HG02973 (cell line): ENCODE measurements at regions not wholly inside any gene's neighbourhood (a gene's known extent, or its start where the extent isn't known, plus 50 kb on each side); places are given as distances from the start of the nearest gene placed in this dataset.
A peak's percentile ranks its signal among the peaks of the same experiment; 100 is the strongest.

Source experiments
- ATAC-seq: cut with Tn5 transposase; IDR thresholded peaks from one replicate; pipeline ENCODE4 v1.9.1; 2021; ENCODE audit warnings: moderate library complexity; ENCODE audit not compliant: unreplicated experiment

DNA sequence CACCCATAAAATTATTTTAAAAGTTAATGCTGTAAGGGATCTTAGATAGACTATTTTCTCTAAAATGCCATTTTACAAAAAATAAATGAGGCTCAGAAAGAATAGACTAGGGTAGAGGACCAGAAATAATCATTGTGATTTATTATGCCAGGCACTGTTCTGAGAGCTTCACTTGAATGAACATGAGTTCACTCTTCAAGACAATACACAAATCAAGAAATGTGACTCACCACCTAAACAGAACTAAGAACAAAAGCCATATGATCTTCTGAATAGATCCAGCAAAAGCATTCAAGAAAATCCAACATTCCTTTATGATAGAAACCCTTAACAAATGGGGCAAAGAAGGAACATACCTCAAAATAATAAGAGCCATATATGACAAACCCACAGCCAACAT is 582.0 kb downstream of the PKHD1 start:
- no peak for ATAC-seq

DNA sequence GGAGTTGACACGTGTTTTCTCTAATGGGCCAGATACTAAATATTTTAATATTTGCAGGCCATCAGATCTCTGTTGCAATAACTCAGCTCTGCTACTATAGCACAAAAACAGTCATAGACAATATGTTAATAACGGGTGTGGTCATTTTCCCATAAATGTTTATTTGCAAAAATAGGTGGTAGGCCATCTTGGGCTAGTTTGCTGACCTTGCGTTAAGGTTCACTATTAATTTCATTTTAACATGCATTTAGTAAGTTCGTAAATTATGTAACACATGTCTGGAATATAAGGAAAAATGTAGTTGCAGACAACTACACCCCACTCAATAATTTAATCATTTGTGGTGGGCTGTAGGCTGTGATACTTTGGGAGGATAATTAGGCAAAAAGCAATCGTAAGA is 577.8 kb downstream of the PKHD1 start:
- ATAC-seq, result no peak

DNA sequence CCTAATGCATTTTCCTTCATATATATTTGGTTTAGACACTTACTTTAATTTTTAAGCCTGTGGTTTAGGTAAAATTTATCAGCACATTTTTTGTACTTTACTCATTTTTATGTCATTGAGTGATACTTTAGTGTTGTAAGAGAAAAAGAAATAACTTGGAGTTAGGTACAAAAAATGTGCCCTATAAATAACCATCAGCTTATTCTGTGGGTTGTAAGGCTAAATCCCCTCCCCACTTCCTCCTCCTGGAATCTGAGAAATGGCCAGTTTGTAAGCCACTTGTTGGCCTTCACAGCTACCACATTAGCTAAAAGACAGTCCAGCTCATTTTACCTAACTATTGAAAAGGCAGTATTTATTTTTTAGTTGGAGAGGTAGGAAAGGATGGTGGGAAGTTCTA is 576.3 kb downstream of the PKHD1 start:
- ATAC-seq, result no peak

DNA sequence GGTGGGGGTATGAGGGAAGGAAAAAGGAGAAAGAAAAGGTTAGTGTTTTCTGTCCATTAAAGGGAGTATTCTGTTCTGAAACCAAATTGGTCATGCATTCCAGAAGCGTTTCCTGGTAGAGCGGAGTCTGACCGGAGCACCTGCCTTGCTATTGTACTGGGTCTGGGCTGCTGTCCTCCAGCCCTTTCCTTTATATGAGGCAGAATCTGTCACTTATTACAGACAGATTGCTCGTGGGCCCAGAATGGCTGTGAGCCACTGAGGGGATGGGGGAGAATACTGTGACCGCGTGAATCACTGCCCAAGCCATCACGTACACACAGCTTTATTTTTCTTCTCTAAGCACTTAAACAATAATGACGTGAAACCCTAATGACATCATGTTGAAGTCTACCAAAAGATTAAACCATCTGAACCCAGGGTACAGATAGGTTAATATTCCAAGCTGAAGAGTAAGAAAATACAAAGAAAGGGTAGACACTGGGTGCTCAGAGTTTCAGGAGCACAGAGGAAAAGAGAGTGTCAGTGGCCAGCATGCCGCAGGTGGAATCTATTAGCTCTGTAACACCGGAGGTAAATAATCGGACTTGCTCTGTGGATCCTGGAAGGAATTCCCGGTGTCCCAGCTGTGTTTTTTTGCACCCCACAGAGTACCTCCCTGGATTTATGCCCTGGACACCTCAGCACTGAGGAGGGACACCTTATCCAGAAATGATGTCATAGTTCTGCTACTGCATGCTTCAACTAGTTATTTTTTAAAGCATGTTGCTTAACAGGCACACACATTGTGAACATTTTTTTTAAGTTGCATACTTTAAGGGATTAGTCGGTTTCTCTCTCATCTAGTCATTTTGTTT is 573.3 kb downstream of the PKHD1 start:
- ATAC-seq, result no peak

DNA sequence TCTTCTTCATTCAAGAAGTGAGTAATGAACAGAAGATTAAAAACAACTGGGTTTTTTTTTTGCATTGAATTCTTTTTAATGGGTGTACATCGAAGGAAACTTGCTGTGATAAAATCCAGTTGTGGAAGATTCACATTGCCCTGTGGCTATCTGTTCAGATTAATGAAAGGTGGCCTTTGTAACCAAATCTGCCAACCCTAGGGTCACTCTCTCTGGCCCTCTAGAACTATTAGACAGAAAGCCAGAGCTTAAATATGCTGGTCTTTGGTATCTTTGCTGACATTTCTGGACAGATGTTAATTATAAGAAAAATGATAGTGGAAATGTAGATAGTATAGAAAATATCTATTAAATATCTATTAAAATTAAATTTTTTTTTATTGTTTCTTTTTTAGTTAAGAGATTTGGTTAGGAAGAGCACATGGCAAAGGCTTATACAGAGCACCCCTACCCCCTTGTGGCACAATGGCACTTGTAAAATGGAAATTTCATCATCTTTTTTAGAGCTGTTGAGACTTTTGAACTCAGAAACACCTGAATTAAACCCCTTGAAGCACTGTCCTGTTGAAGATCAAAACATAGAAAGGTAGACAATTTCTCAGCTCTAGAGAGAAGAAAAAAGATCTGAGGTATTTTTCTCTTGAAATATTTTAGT is 572.5 kb downstream of the PKHD1 start:
- ATAC-seq, result no peak

DNA sequence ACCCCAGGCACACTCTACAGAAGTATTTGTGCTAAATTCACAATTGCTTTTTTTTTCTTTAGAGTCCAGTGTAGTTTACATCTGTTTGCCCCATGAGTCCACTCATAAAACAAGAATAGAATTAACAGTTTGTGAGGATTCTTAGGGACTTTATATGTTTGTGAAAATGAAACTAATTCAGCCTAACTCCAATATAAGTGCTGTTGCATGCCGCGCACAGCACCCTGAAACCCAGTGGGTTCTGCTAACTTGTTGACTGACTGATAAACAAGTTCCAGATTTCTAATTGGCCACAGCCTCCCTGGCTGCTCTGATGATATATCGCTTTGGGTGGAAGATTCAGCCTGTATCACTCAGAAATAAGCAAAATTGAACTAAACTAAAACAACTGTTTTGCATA is 561.4 kb downstream of the PKHD1 start:
- ATAC-seq, result no peak

DNA sequence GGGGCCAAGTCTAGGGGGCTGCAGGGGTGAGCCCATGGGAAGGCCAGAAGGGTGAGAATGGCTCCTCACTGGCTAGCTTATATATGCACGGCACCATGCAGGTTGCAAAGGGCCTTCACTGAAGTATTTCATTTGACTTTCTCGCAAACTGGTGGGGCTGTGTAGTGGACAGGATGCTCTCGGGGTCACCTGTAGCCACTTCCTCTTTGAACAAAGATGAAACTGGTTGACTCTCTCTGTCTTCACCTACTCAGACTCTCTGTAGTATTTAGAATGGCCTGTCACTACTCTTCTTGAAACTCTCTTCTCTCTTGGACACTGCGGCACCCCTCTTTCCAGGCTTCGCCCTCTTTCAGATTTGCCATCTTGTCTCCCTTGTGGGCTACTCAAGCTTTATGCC is 560.5 kb downstream of the PKHD1 start:
- ATAC-seq, result no peak

DNA sequence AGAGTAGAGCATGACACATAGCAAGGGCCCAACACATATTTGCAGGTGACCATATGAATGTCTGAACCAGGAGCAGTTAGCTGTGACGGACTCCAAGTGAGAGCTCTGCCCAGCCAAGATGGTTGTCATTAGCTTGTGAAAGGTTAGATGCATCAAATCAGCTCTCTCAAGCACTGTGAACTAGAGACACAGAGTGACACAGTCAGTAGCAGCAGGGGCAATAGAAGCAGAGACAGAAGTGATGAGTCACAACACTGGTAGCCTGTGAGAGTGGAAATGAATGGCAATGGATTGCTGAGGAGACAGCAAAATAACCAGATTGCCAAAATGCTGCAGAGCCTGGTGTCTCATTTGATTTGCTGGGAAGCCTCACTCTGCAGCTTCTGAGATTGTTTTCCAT is 558.9 kb downstream of the PKHD1 start:
- no peak for ATAC-seq

DNA sequence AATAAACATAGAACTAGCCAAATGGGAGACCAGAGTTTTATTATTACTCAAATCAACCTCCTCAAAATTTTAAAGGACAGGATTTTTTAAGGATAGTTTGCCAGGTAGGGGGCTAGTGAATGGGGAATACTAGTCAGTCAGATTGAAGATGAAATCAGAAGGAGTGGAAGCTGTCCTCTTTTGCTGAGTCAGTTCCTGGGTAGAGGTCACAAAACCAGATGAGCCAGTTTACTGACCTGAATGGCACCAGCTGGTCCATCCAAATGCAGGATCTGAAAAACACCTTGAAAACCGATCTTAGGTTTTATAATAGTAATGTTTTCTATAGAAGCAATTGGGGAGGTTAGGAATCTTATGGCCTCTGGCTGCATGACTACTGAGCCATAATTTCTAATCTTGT is 558.2 kb downstream of the PKHD1 start:
- ATAC-seq, result no peak

DNA sequence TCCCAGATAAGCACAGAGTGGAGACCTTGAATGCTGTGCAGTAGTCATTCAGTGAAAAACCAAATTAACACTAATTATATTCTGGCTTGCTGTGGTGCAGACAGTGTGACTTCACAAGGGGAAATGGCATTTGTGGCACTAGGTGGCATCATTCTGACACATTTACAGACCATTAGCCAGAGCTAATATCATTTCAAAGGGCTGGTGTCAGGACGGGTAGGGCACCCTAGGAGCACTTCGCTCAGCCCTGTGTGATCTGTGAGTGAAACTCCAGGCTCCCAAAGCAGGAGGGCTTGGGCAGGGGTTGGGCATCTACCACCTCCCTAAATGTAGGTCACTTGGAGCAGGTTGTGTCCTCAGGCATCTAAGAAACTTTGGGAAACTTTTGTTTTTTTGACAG is 555.8 kb downstream of the PKHD1 start:
- ATAC-seq, result no peak

DNA sequence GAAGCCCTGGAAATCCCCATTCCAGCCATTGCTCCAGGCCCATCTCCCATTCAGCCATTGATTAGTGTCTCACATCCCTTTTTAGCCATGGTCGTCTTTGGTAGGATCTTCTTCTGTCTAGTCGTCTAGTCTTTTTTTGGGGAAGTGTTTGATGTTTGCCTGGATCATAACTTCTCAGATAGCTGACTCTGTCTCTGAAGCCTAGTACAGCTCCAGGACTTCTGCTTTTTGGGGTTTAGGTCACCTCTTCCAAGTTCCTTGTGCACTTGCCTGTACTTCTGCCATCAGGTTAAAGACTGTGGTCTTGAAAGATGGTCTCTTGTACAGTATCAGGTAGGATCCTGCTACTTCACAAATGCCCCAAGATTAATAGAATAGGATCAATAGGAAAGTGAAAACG is 553.5 kb downstream of the PKHD1 start:
- ATAC-seq, result no peak

DNA sequence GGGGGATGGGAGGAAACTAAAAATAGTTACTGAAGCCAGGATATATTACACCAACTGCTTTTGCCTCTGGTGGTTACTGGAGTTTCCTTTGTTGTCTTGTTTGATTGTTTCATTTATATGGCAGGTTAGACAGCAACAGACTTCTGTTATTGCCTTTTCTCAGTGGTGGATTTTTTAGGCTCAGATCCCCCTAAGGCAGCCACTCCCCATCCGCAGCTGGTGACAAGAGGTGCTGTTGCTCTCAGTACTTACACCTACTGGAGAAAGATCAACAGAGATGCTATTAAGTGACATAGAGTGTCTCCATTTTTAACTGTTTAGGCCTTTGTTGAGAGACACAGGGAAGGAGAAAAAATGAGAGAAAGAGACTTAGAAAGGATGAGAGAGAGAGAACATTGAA is 552.1 kb downstream of the PKHD1 start:
- ATAC-seq, result no peak

DNA sequence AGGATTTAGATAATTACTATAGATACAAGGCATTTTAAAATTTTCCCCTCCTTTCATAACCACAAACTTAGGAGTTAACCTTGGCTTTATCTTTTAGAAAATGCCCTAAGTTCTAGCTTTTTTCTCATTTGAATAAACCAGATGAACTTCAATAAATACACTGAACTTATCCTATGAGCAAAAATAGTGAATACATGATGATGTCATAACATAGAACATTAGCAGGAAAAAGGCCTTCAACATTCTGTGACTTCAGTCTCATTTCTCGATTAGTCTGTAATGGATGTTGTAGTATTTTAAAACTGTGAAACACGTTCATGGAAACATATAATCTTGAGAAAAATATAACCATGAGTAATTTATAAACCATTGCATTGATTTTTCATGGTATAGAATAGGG is 550.7 kb downstream of the PKHD1 start:
- ATAC-seq, result no peak

DNA sequence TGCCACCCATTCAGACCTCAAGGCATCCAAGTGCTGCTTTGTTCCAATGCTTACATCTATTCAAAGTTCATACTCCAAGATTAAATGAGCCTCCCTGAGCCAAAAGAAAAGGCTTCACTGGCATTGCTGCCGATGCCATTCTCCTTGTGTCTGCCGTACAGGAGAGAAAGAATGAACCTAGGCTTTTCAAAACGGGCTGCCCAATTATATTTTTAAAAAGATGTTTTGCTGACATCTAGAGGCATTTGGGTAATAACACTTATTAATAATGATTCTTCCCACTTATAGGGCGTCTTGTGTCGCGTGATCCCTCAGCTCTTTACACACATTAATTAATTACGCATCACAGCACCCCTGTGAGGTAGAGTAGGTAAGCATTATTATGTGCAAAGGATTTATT is 545.6 kb downstream of the PKHD1 start:
- ATAC-seq, result no peak

DNA sequence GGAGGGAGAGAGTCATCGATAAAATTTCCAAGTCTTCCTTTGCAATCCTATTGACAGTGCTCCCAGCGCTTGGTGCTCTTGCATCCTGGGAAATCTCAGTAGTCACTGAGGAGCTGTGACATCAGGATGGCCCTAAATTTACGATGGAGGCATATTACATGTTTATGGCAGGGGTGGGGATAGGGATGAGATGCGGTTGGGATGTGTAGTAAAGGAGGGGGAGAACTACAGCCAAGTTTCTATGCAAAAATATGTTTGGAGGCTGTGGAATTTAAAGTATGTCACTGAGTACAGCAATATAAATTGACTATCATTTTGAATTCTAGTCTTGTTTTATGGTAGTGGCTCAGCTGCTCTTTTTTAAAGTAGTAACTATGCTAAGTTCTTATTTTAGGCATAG is 544.9 kb downstream of the PKHD1 start:
- no peak for ATAC-seq

DNA sequence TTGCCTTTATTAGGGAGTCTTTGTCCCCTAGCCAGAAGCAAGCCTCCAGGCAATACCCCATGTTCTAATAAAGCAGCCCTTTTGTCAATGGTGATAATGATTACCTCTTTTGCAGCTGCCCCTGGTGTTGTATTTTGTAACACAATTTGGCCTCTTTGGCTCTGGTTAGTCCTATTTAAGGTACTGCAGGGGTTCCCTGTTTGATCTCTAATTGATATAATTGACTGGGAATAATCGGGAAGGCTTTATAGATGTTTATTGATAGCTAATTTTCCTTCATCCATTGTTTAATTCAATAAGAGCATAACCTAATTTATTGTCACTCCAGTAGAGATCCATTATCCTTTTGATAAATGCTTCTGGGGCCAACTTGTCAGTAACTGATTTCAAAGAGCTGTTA is 537.2 kb downstream of the PKHD1 start:
- no peak for ATAC-seq

DNA sequence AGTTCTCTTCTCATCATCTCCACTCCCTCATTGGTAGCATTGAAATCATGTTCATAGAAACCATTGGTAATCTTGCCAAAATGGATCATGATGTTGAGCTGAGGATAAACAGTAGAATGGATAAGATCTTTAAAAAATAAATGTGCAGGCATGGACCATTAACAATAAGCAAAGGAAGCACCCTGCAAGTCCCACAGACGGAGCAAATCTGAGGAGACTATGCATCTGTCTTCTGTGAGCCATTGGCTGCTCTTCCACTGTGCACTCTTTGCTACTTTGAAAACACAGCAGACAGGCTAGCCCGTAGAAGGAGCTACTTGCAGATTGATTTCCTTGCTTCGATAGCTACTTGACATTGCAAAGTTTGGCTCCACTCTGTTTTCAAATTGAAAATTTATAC is 535.0 kb downstream of the PKHD1 start:
- ATAC-seq, result no peak

DNA sequence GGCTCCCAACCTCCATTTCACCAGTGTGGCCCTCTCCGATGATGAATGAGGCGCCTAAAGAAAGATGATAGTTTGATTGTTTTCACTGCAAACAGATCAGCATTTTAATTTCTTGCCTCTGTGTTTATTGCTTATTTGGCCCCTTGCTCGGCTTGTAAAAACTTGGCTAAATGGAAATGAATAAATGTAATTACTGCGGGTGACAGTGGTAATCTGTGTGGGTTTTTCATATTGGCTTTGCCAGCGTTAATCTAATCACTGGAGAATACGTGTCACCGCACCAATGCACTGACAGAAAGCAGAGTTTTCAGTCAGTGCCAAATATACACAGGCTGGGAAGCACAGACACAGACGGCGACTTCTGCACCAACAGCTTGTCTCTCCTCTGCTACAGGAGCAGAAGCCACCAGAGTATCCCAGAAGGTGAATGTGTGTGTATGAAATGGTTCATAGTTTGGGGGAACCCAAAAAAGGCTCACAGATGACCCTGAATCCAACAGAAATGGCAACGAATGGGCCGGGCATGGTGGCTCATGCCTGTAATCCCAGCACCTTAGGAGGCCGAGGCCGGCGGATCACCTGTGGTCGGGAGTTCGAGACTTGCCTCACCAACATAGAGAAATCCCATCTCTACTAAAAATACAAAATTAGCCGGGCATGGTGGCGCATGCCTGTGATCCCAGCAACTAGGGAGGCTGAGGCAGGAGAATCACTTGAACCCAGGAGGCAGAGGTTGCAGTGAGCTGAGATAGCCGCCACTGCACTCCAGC is 534.0 kb downstream of the PKHD1 start:
- no peak for ATAC-seq

DNA sequence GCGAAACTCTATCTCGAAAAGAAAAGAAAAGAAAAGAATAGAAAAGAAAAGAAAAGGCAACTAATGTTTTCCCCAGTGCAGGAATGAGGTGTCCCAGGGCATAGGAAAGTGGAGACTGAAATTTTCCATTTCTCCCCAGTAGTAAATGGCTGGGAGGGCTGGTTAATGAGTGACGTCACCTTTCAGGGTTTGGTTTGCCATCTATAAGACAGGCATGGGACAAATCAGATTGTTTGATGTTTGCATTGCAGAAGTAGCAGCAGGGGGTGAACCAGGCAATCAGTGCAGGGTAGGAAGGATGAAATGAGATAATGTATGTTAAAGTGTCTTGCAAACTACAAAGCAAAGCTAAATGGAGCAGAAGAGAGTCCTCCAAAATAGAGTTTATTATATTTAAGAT is 533.4 kb downstream of the PKHD1 start:
- ATAC-seq, result no peak

DNA sequence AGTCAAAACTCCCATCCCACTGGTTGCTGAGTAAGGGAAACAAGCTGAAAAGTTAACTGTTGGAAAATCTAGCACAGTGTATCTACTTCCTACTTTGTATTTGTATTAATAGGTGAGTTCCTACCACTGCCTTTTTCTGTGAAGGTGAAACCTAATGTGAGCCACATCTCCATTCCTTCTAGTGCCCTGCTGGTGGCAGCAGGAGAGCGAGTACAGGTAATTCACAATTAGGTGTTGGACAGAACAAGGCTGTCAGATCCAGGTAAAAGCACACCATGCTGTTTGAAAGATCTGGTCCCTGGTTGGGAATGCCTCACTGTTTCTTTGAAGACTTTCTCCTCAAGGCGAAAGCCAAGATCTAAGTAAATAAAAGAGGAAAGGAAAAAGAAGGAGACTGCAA is 528.4 kb downstream of the PKHD1 start:
- ATAC-seq, result no peak

DNA sequence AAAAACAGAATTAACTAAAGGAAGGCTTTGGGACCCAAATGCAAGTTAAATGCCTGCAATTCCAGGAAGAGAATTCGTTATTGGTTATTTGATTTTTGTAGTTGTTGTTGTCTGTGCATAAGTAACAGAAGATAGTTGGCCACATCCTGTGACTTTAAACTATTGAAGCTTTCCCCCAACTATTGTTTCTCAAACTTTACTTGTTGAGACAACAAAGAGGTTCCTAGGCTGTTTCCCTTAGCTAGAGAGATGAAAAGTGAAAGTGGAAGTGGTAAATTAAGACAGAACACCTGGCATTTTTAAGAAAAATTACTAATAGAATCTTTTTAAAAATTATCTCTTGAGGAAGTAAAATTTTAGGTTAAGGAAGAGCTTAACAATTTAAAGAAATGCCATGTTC is 525.2 kb downstream of the PKHD1 start:
- ATAC-seq, result peak; percentile 96
